Spleen (tissue), 7 donors: ENCODE measurements at regions not wholly inside any gene's neighbourhood (a gene's known extent, or its start where the extent isn't known, plus 50 kb on each side); places are given as distances from the start of the nearest gene placed in this dataset.

Experiments
- CTCF ChIP-seq, 11 experiments: fragments of 200-600 bp in 7 of 11; fragments of 450-650 bp in 4 of 11; sonication (generic) in 4 of 11; IDR thresholded peaks in 8 of 11; conservative IDR thresholded peaks in 3 of 11; 1 replicate in 7 of 11; 2 replicates in 4 of 11; pipeline versions ENCODE4 v1.4.0 to v1.8.0; 2016 to 2021; ENCODE audit warnings: antibody characterized with exemption in 11 of 11, inconsistent platforms in 4 of 11, mild to moderate bottlenecking in 1 of 11
- POLR2A ChIP-seq, 3 donors: fragments of 450-650 bp; IDR thresholded peaks; one replicate each; pipeline ENCODE4 v1.5.1; 2017; ENCODE audit warnings: antibody characterized with exemption in 3 of 3, mild to moderate bottlenecking in 1 of 3
- POLR2AphosphoS5 ChIP-seq, 3 donors: sonication (generic); formaldehyde crosslinking; IDR thresholded peaks; one replicate each; pipeline ENCODE4 v1.5.1; 2017; ENCODE audit warnings: antibody characterized with exemption in 3 of 3
- donor health status: DM: no; HTN: no; CAD: no; lungs with moderate emphysema.
- donor health status: DM: no; HTN: no; CAD: no.
- donor health status: DM: no; HTN: no; CAD: no.

- TF ChIP-seq CTCF (IDR thresholded peaks at IDR 0.05 in 8 of 11, conservative IDR thresholded peaks at IDR 0.05 in 3 of 11) (no peak), POLR2A (IDR thresholded peaks at IDR 0.05) (no peak), POLR2AphosphoS5 (IDR thresholded peaks at IDR 0.05) (no peak)
Observed at GRCh38 chr17:70804161-70804560, 634.8 kb downstream of the KCNJ2 start.
